GM12892 (cell line): ENCODE measurements at regions not wholly inside any gene's neighbourhood (a gene's known extent, or its start where the extent isn't known, plus 50 kb on each side); places are given as distances from the start of the nearest gene placed in this dataset.

Experiments used
- DNase-seq: peaks from one replicate; pipeline ENCODE4 v3.0.0; 2011; ENCODE audit not compliant: insufficient read length
- FAIRE-seq: peaks from 2 replicates; lab custom pipeline; 2011; peaks lifted over from hg19 to GRCh38; lab: Jason Lieb, UNC
- POLR2A ChIP-seq: IDR thresholded peaks from 2 replicates; pipeline ENCODE4 v1.6.1; 2011; ENCODE audit warnings: low read depth, low read length, control low read depth
- POLR2AphosphoS5 ChIP-seq: IDR thresholded peaks from 2 replicates; pipeline ENCODE4 v1.6.1; 2011; ENCODE audit warnings: low read depth, low read length, control low read depth
- TAF1 ChIP-seq: IDR thresholded peaks from 2 replicates; pipeline ENCODE4 v1.6.1; 2011; ENCODE audit warnings: low read depth, mild to moderate bottlenecking, control low read depth, low read length, borderline replicate concordance

DNA sequence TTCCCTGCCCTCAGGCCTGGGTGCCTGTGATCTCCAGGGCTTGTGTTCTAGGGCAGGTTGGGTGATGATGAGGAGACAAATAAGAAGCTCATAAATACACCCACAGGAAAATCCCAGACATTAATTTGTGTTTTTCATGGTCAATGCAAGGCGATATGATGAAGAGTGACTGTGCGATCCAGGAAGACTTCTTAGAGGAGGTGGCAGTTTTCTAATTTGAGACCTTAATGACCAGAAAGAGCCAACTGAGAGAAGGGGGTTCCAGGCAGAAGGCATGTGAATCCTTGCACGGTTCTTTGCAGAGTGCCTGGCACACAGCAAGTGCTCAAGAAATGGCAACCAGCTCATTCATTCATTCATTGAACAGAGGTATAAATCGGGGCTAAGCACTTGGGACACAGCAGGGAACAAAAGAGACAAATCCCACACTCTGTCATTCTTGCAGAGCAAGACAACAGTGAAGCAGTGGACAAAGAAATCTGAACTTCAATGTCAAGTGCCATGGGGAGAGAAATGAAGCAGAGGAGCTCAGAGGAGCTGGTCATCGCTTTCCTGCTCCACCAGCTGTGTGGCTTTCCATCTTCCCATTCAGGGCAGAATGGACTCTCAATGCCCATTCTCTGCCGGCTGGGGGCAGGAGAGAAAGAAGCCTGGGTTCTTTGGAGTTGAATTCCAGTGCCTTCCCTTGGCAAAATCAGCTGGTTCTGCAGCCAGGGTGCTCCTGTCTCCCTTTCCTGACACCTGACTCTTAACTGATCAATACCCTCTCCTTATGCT lies 128.3 kb downstream of the AACS start:
- FAIRE-seq = no peak
- TF ChIP-seq POLR2A = no peak
- no peak for TF ChIP-seq POLR2AphosphoS5
- TF ChIP-seq TAF1 = no peak
- DNase-seq = no peak

DNA sequence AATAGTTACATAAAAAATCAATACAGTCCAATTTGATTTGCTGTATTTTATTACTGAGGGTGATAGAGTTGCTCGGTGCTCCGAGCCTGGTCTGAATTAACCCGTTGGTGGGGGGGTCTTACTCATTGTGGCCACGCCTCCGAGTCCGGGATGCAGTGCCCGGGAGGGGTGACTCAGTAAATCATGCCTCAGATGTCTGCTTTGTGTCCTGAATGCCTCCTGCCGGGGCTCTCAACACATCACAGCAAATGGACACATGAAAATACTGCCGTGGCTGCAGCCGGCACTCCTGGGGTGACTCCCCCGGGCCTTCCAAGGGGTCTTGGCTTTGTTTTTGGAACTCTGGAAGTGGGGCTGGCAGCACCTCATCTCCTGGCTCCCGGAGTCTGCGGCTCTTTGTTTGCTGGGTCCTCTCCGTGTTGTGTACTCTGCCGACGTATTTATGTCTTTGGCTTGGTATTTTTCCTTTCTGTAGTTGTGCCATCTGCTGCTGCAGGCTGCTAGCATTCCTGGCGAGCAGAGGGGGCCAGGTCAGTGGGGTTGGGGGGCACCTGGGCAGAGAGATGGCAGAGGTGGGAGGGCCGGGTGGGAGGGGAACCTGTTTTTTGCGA lies 129.0 kb downstream of the AACS start:
- FAIRE-seq (no peak), DNase-seq (no peak)
- TF ChIP-seq TAF1 (no peak), POLR2A (no peak), POLR2AphosphoS5 (no peak)

DNA sequence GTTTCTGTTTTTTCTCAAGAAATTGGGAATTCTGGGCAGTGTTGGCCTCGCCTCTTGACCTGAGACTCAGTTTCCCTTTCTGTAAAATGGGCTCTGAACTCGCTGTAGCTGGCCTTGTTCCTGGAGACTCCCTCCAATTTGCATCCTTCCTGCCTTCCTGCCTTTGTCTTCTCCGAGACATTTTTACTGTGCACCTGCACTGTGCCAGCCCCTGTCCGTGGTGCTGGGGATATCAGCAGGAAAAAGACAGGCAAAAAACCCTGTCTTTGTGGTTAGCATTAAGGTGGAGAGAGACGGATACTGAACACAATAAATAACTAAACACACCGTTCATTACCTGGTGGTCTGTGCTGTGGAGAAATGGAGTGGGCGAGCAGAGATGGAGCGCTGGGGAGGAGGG lies 129.8 kb downstream of the AACS start:
- DNase-seq (no peak), FAIRE-seq (no peak)
- TF ChIP-seq POLR2AphosphoS5 (no peak), TAF1 (no peak), POLR2A (no peak)

DNA sequence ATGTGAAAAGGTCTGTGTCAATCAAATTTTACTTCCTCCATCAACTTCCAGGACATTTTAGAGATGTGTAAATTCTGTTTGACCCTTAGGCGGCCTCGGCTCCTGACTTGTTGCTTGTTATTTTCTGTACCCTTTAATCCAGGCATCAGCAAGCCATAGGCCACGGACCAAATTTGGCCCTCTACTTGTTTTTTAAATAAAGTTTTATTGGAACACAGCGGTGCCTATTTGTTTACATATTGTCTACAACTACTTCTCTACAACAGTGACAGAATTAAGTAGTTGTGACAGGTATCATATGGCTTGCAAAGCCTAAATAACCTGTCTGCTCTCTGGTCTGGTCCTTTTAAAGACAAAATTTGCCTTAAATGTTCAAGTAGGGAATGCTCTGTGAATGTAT lies 132.1 kb downstream of the AACS start:
- no peak for FAIRE-seq
- no peak for TF ChIP-seq TAF1
- no peak for TF ChIP-seq POLR2A

DNA sequence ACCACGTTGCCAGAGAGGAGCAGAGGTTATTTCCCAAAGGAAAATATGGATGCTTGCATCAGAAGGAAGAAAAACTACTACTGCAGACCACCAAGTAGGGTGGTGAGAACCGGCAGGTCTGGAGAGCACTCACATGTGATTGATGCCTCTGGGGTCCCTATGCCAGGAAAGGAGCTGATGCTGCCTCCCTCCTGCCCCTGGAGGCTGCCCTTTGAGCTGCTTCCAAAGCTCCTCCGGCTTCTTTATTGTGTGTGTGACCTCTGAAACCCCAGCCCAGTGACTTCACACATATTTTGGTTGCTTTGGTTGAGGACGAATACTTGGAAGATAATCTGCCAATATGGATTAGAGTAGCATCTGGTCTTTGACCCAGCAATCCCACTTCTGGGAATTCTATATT lies 133.4 kb downstream of the AACS start:
- DNase-seq (no peak), FAIRE-seq (no peak)
- TF ChIP-seq TAF1 (no peak), POLR2A (no peak), POLR2AphosphoS5 (no peak)

More for the DNA sequence above, 132.1 kb downstream of the AACS start:
- DNase-seq = no peak

DNA sequence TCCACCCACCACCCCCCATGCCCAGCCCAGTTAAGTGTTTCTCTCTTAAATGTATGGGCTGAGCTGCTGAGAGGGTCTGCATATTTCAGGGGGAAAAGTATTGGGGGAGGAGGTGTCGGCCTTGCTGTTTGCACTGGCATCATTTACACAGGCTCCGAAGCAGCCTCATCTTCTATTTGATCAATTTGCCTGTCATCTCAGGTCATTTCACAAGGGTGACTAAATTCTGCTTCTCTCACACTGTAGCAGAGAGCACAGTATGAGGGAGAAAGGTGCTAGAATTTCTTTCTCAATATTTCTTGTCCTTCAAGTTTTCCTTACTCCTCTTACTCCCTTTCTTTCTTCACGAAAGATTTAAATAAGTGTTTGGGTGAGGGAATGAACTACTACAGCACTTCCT lies 135.9 kb downstream of the AACS start:
- DNase-seq (no peak), FAIRE-seq (no peak)
- TF ChIP-seq TAF1 (no peak), POLR2AphosphoS5 (no peak), POLR2A (no peak)

DNA sequence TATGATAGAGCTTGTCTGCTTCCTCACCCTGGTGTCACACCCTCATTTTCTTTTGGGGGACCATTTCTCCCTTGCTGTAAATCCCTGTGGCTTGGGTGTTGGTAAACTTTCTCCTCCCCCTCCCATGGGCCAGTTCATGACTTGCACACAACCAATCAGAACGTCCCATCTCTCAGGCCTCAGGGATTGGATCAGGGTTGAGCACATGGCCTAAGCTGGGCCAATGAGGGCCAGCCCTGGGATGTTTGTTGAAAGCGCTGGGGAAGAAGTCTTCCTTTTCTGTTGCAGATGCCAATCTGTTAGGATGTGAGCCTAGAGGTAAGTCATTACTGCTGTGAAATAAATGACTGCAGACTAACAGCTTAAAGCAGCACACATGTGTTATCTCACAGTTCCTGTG lies 136.7 kb downstream of the AACS start:
- FAIRE-seq (no peak), DNase-seq (no peak)
- TF ChIP-seq POLR2AphosphoS5 (no peak), TAF1 (no peak), POLR2A (no peak)

DNA sequence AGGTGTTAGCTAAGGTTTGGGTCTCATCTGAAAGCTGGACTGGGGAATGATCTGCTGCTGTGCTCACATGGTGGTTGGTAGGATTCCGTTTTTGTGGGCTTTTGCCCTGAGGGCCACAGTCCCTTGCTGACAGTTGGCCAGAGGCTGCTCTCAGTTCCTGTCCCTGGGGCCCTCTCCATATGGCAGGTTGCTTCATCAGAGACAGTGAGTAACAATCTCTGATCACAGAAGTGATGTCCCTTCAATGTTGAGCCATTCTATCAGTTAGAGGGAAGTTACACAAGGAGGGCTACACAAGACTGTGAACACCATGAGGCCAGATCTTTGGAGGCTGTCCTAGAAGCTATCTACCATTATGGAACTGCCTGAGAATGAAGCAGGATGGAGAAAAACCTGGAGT lies 137.2 kb downstream of the AACS start:
- no peak for TF ChIP-seq POLR2AphosphoS5
- TF ChIP-seq POLR2A = no peak
- TF ChIP-seq TAF1 = no peak
- DNase-seq = no peak
- no peak for FAIRE-seq

DNA sequence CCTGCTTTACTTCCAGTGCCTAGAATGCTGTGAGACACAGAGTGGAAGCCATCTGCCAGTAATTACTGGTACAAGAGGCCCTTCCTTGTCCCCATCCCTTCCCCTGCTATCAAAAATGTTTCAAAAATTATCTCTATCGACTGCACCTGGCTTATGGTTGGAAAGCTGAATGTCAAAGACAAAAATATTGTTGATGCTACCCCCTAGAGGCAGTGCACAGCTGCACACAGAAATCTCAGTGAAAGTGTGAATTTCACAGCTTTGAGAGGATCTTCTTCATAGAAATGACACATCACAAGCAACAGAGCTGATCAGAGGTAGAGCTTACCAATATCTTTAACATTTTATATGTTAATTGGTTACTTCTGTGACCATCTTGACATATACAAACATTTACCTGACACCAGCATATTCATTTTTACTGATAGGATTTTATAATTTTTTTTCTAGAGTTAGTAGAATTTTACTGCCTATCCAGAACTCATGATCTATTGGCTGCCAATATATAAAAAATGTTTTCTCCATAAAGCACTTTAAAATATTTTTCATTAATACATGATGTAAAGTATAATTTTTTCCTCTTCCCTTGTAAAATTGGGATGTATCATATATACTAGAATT lies 138.0 kb downstream of the AACS start:
- TF ChIP-seq TAF1 (no peak), POLR2AphosphoS5 (no peak), POLR2A (no peak)
- FAIRE-seq (no peak), DNase-seq (no peak)

DNA sequence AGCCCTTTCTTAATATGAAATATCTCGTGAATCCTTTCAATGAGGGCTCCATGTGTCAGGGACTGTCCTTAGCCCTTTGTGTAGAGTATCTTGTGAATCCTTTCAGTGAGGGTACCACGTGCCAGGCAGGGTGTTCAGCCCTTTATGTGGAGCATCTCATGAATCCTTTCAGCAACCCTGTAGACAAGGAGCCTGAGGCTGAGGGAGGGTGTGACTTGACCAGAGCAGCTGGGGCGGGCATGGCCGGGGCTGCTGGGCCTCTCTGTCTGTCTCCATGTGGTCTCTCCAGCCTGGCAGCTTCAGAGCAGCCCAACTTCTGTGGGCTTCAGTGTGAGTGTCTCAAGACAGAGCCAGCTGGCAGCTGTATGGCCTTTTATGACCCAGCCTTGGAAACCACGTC lies 140.2 kb downstream of the AACS start:
- no peak for FAIRE-seq
- DNase-seq = no peak
- TF ChIP-seq TAF1 = no peak
- no peak for TF ChIP-seq POLR2A
- no peak for TF ChIP-seq POLR2AphosphoS5

DNA sequence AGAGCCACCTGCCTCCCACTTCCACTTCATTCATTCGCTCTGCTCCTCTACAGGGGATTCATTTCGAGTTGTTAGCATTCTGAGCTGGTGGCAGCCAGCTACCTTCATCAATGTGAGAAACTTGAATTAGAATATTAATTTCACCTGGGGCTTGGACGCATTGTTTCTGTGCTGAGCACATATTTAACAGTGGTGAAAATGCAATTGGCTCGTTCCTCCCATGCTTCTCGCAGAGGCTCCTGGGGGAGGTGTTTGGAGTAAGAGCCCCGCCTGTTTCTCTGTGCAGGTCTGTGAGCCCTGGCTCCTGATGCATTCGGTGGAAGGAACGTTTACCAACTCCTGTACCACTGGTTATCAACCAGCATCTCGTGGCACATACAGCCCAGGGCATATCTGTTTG lies 141.5 kb downstream of the AACS start:
- TF ChIP-seq POLR2A (no peak), POLR2AphosphoS5 (no peak), TAF1 (no peak)
- DNase-seq = no peak
- FAIRE-seq = no peak
